LNCaP clone FGC (cell line): ENCODE measurements at regions not wholly inside any gene's neighbourhood (a gene's known extent, or its start where the extent isn't known, plus 50 kb on each side); places are given as distances from the start of the nearest gene placed in this dataset.

Experiments used
- DNase-seq: peaks from one replicate; pipeline ENCODE4 v3.0.0-alpha.2; 2011; ENCODE audit warnings: low read depth
- H3K4me3 ChIP-seq: 2 replicates; pipeline ENCODE4 v1.5.1; 2011; ENCODE audit warnings: mild to moderate bottlenecking, low read depth, low read length, control low read depth
- TF ChIP-seq, protein P1 (sequence below): IDR thresholded peaks from 2 replicates; pipeline ENCODE4 v1.5.1; 2012; ENCODE audit warnings: mild to moderate bottlenecking; ENCODE audit not compliant: control insufficient read depth, insufficient read depth; ENCODE audit errors: extremely low read depth

DNA sequence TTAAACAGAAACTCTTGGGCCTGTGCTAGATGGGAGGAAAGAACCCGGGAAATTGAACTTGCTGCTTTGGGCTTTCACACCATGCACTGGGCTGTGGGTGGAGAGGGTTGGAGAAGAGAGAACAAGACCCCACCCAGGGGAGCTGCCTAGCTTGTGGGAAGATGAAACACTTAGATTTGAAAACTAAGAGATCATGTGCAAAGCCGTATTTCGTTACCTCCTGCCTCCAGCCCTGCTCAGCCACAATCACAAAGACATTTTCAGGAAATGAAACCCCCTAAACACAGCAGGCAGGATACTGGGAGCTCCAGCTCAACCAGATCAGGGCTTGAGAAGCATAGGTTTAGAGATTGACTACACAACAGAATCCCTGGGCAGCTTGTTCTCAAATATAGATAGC, 183.0 kb upstream of the C2CD4B start:
- no peak for DNase-seq
- TF ChIP-seq, protein P1, sequence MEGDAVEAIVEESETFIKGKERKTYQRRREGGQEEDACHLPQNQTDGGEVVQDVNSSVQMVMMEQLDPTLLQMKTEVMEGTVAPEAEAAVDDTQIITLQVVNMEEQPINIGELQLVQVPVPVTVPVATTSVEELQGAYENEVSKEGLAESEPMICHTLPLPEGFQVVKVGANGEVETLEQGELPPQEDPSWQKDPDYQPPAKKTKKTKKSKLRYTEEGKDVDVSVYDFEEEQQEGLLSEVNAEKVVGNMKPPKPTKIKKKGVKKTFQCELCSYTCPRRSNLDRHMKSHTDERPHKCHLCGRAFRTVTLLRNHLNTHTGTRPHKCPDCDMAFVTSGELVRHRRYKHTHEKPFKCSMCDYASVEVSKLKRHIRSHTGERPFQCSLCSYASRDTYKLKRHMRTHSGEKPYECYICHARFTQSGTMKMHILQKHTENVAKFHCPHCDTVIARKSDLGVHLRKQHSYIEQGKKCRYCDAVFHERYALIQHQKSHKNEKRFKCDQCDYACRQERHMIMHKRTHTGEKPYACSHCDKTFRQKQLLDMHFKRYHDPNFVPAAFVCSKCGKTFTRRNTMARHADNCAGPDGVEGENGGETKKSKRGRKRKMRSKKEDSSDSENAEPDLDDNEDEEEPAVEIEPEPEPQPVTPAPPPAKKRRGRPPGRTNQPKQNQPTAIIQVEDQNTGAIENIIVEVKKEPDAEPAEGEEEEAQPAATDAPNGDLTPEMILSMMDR: no peak
- no peak overlapping the region for H3K4me3 ChIP-seq

DNA sequence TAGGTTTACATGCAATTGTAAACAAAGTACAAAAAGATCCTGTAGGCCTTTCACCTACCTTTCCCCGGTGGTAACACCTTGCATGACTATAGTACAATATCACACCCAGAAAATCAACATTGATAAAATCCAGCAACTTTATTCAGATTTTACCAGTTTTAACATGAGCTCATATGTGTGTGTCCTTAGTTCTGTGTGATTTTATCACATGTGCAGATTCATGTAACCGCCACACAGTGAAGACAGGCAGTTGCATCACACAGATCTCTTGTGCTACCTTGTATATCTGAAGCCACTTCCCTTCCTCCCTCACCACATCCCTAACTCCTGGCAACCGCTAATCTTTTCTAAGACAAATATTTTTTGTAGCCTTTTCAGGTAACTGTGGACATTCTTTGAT, 183.5 kb upstream of the C2CD4B start:
- DNase-seq: no peak
- TF ChIP-seq, protein P1: no peak
- H3K4me3 ChIP-seq: no peak overlapping the region

DNA sequence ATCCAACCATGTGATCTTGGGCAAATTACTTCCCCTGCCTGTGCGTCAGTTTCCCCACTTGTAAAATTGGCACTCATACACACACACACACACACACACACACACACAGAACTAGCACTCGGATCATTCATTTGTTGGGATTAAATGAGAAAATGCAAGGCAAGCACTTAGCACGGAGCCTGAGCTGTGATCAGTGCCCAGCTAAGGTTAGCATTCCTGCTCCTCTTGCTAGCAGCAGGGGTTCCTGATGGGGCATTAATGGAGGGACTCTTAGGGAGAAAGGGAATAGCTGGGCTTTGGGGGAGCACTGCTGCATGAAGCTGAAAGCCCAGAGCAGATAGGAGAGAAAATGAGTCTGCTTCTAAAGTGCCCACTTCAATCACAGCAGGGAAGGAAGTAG, 187.7 kb upstream of the C2CD4B start:
- no peak for DNase-seq
- no peak overlapping the region for H3K4me3 ChIP-seq
- TF ChIP-seq, protein P1: no peak

DNA sequence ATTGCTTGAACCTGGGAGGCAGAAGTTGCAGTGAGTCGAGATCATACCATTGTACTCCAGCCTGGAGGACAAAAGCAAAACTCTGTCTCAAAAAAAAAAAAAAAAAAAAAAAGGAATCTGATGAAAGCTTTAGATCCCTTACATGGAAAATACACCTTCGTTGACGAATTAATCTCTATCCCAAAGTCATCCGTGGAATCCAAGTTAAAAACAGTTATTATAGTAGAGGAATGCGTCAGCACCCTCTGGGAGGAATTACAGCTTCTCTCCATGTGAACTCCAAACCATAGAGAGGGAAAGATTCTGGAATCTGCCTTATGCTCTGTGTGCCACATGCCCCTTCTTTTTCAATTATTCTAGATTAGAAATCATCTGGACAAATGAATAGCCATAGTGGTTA, 192.3 kb upstream of the C2CD4B start:
- H3K4me3 ChIP-seq: no peak overlapping the region
- TF ChIP-seq, protein P1: no peak
- DNase-seq: no peak

DNA sequence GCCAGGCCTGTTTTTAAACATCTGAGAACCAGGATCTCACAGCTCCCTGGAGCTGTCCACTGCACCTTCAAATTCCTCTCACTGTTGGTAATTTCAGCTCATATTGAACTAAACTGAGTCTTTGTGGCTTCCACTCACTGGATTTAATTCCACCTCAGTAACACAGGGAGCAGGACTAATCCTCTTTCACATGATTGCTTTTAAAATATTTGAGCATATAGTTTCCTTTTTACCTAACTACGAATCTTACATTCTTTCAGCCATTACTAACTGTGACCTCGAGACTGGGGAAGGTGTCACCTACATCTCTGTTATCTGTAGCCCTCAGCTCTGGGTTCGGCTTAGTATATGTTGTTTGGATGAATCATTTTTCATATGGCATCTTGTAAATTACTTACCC, 194.3 kb upstream of the C2CD4B start:
- no peak for DNase-seq
- H3K4me3 ChIP-seq: no peak overlapping the region
- TF ChIP-seq, protein P1: no peak

DNA sequence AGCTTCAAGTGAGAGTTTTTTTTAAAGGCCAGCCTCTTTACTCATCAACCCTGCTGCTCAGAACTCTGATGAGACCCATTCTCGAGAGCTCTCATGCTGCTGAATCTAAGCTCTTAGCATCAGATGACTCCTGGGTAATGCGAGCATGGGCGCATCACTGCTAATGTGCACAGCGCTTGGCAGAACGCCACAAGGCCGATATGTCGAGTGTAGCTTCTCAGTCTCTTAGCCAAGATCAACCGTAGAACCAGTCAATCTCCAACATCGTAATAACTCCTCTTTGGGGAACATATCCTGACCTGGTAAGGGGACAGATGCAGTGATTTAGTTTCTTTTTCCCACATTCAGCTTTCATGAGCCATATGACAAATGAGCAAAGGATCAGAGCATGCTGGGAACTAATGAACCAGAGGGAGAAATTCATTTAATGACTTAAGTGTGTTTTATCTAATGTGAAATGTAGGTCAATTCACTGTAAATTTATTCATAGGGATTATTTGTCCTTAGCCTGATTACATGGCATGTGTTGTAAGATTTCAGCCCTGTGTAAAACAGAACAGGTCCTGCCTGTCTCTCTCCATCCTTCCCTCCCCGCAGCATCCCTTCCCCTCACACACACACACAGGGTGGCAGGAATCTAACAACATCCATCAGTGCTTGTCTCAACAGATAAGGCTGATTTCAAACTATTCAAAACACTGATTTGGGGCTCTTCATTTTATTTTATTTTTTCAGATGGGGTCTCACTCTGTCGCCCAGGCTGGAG, 195.4 kb upstream of the C2CD4B start:
- DNase-seq: no peak
- H3K4me3 ChIP-seq: no peak overlapping the region
- TF ChIP-seq, protein P1: no peak

DNA sequence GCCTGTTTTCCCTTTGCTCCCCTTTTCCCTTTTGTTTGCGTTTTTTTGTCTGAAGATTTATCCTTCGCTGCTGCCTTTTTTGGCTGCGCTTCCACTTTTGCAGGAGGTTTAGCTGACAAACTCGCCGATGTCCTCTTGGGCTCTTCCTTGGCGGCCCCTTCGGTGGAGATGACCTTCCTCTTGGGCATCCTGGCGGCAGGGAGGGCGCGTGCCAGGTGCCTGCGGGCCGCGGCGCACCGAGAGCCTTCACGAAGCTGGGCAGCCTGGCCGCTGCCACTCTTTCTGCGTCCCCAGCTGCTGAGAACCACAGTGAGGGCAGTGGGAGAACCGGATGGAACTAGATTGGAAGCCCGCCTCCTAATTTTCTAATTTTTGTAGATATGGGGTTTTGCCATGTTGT, 197.1 kb upstream of the C2CD4B start:
- no peak overlapping the region for H3K4me3 ChIP-seq
- TF ChIP-seq, protein P1: no peak
- no peak for DNase-seq
